ENCODE measurements at regions not wholly inside any gene's neighbourhood (a gene's known extent, or its start where the extent isn't known, plus 50 kb on each side); places are given as distances from the start of the nearest gene placed in this dataset.

- Histone ChIP-seq H3K4me3 (no peak overlapping the region), H3K36me3 (no peaks in the 10 kb centered on the region), H3K9me3 (no peaks in the 10 kb centered on the region), H3K27ac (no peak overlapping the region), H3K4me1 (no peaks in the 10 kb centered on the region), H3K27me3 (no peaks in the 10 kb centered on the region)
- no peak for TF ChIP-seq CTCF (IDR thresholded peaks at IDR 0.05)
- intact Hi-C loops (cut with DNase I; ENCODE audit: low total_unique reads), result no loop called here
- no peak for DNase-seq
Observed at GRCh38 chr6:135701426-135701825, 150.1 kb upstream of the PDE7B start.

- H3K36me3 ChIP-seq, result no peaks in the 10 kb centered on the region
- H3K9me3 ChIP-seq, result no peaks in the 10 kb centered on the region
- no peak for TF ChIP-seq CTCF (IDR thresholded peaks at IDR 0.05)
- H3K27me3 ChIP-seq, result no peaks in the 10 kb centered on the region
- no peak overlapping the region for H3K4me3 ChIP-seq
- no peak for DNase-seq
- H3K27ac ChIP-seq, result no peak overlapping the region
- no peaks in the 10 kb centered on the region for H3K4me1 ChIP-seq
- intact Hi-C loops (cut with DNase I; ENCODE audit: low total_unique reads), result no loop called here
Observed at GRCh38 chr6:135703007-135703406, 148.5 kb upstream of the PDE7B start.

GRCh38 chr6:135703621-135704020 is 147.9 kb upstream of the PDE7B start:
- intact Hi-C loops (cut with DNase I; ENCODE audit: low total_unique reads), result no loop called here
- DNase-seq, result no peak
- H3K27me3 ChIP-seq, result no peaks in the 10 kb centered on the region
- H3K9me3 ChIP-seq, result no peaks in the 10 kb centered on the region
- H3K4me1 ChIP-seq, result no peaks in the 10 kb centered on the region
- H3K36me3 ChIP-seq, result no peaks in the 10 kb centered on the region
- no peak overlapping the region for H3K4me3 ChIP-seq
- no peak for TF ChIP-seq CTCF (IDR thresholded peaks at IDR 0.05)
- H3K27ac ChIP-seq, result no peak overlapping the region

- Histone ChIP-seq H3K9me3 (no peaks in the 10 kb centered on the region), H3K27me3 (no peaks in the 10 kb centered on the region), H3K36me3 (no peaks in the 10 kb centered on the region), H3K4me1 (no peaks in the 10 kb centered on the region), H3K27ac (no peak overlapping the region), H3K4me3 (no peak overlapping the region)
- no peak for TF ChIP-seq CTCF (IDR thresholded peaks at IDR 0.05)
- intact Hi-C loops (cut with DNase I; ENCODE audit: low total_unique reads), result no loop called here
- DNase-seq, result no peak
Observed at GRCh38 chr6:135707426-135707825, 144.1 kb upstream of the PDE7B start.

- no peak for DNase-seq
- no peaks in the 10 kb centered on the region for H3K4me1 ChIP-seq
- H3K36me3 ChIP-seq, result no peaks in the 10 kb centered on the region
- H3K27ac ChIP-seq, result no peak overlapping the region
- no peak for TF ChIP-seq CTCF (IDR thresholded peaks at IDR 0.05)
- no peaks in the 10 kb centered on the region for H3K9me3 ChIP-seq
- intact Hi-C loops (cut with DNase I; ENCODE audit: low total_unique reads), result loop anchor here (1.0 kb wide), 1 partner anchor 10 kb away; no protein-coding TSS in a partner anchor
- no peak overlapping the region for H3K4me3 ChIP-seq
- H3K27me3 ChIP-seq, result no peaks in the 10 kb centered on the region
Observed at GRCh38 chr6:135710042-135710441, 141.5 kb upstream of the PDE7B start.

GRCh38 chr6:135722190-135722589 is 129.3 kb upstream of the PDE7B start:
- no peak for TF ChIP-seq CTCF (IDR thresholded peaks at IDR 0.05)
- Histone ChIP-seq H3K27ac (no peak overlapping the region), H3K36me3 (no peaks in the 10 kb centered on the region), H3K27me3 (no peaks in the 10 kb centered on the region), H3K4me3 (no peak overlapping the region), H3K9me3 (peaks cover 0 to 8% (median 8%) of the 10 kb centered on the region in 3 donors), H3K4me1 (no peaks in the 10 kb centered on the region)
- intact Hi-C loops (cut with DNase I; ENCODE audit: low total_unique reads), result no loop called here
- no peak for DNase-seq

Data from tibial artery (tissue), 4 donors.